Endothelial cell of umbilical vein (primary cell): ENCODE measurements at regions not wholly inside any gene's neighbourhood (a gene's known extent, or its start where the extent isn't known, plus 50 kb on each side); places are given as distances from the start of the nearest gene placed in this dataset.

ENCODE experiments used
- BruUV-seq: library from RNA; stranded (reverse); fragments of 400-500 nt; replicated peaks from 2 replicates; lab custom pipeline; 2021; lab: Mats Ljungman, UMichigan
- CTCF ChIA-PET: fragments of 300-600, 350-600 bp; sonication (Branson Sonifier 250); formaldehyde crosslinking; loops from one replicate; lab custom pipeline; 2021; ENCODE audit warnings: antibody characterized with exemption, inconsistent platforms; lab: Charles Lee
- POLR2A ChIA-PET: fragments of 300-600, 350-600 bp; sonication (Branson Sonifier 250); formaldehyde crosslinking; loops from one replicate; lab custom pipeline; 2021; ENCODE audit warnings: antibody characterized with exemption, inconsistent platforms; lab: Charles Lee
- DNase-seq: peaks from one replicate; pipeline ENCODE4 v3.0.0-alpha.2; 2011; ENCODE audit warnings: low read depth, low spot score
- FAIRE-seq: peaks from 2 replicates; lab custom pipeline; 2011; peaks lifted over from hg19 to GRCh38; lab: Jason Lieb, UNC
- H2AFZ ChIP-seq: 2 replicates; pipeline ENCODE4 v1.6.0; 2012; ENCODE audit warnings: low read depth, low read length, control low read depth, inconsistent platforms
- H3K27ac ChIP-seq: 2 replicates; pipeline ENCODE4 v1.5.1; 2011; ENCODE audit warnings: low read depth, mild to moderate bottlenecking, control low read depth, low read length, moderate library complexity; ENCODE audit not compliant: insufficient read depth
- H3K27me3 ChIP-seq, 2 experiments: 2 replicates each; pipeline versions ENCODE4 v1.6.0 to v1.6.1; 2011; ENCODE audit warnings: low read length in 2 of 2, mixed read lengths in 1 of 2; ENCODE audit not compliant: control insufficient read depth in 2 of 2, insufficient read depth in 2 of 2
- H3K36me3 ChIP-seq, 2 experiments: 2 replicates in 1 of 2; 3 replicates in 1 of 2; pipeline ENCODE4 v1.5.1; 2011; ENCODE audit warnings: low read length in 2 of 2, mild to moderate bottlenecking in 1 of 2, moderate library complexity in 1 of 2; ENCODE audit not compliant: control insufficient read depth in 2 of 2, insufficient read depth in 2 of 2; ENCODE audit errors: extremely low read depth in 1 of 2
- H3K4me1 ChIP-seq: 3 replicates; pipeline ENCODE4 v1.5.1; 2011; ENCODE audit warnings: mild to moderate bottlenecking, low read length; ENCODE audit not compliant: control insufficient read depth, insufficient read depth; ENCODE audit errors: extremely low read depth
- H3K4me2 ChIP-seq: 2 replicates; pipeline ENCODE4 v1.6.1; 2011; ENCODE audit warnings: low read length, control low read depth, mixed read lengths; ENCODE audit not compliant: insufficient read depth
- H3K4me3 ChIP-seq, 3 experiments: fragments of 200-600 bp in 1 of 3; sonication (generic), shearing (Covaris generic) in 1 of 3; replicated peaks in 1 of 3; 2 replicates each; pipeline ENCODE4 v1.5.1; 2011 to 2016; ENCODE audit warnings: control low read depth in 3 of 3, low read length in 3 of 3, mild to moderate bottlenecking in 2 of 3, inconsistent platforms in 1 of 3, low read depth in 1 of 3, moderate library complexity in 1 of 3; ENCODE audit not compliant: insufficient read depth in 1 of 3
- H3K79me2 ChIP-seq: 2 replicates; pipeline ENCODE4 v1.6.0; 2012; ENCODE audit warnings: low read length, inconsistent platforms; ENCODE audit not compliant: control insufficient read depth, insufficient read depth
- H3K9ac ChIP-seq: replicated peaks from 2 replicates; pipeline ENCODE3; 2011; ENCODE audit warnings: low read length, control low read depth; ENCODE audit not compliant: insufficient read depth; ENCODE audit errors: extremely low read depth
- H3K9me1 ChIP-seq: replicated peaks from 3 replicates; pipeline ENCODE4 v1.6.0; 2011; ENCODE audit warnings: mild to moderate bottlenecking, low read length; ENCODE audit not compliant: control insufficient read depth, insufficient read depth; ENCODE audit errors: extremely low read depth
- H3K9me3 ChIP-seq: replicated peaks from 2 replicates; pipeline ENCODE4 v1.5.1; 2012; ENCODE audit warnings: low read length, inconsistent platforms; ENCODE audit not compliant: control insufficient read depth, insufficient read depth
- H4K20me1 ChIP-seq: replicated peaks from 2 replicates; pipeline ENCODE3; 2011; ENCODE audit warnings: mild to moderate bottlenecking, low read length; ENCODE audit not compliant: control insufficient read depth, insufficient read depth; ENCODE audit errors: extremely low read depth
- EZH2 ChIP-seq: IDR thresholded peaks from 2 replicates; pipeline ENCODE4 v1.6.1; 2012; ENCODE audit warnings: borderline replicate concordance, low read depth, mild to moderate bottlenecking, moderate library complexity, low read length, inconsistent platforms; ENCODE audit not compliant: severe bottlenecking
- FOS ChIP-seq: IDR thresholded peaks from 2 replicates; pipeline ENCODE4 v1.6.1; 2011; ENCODE audit warnings: mild to moderate bottlenecking, low read length, moderate library complexity, borderline replicate concordance; ENCODE audit not compliant: insufficient read depth
- GATA2 ChIP-seq: IDR thresholded peaks from 2 replicates; pipeline ENCODE4 v1.7.0; 2011; ENCODE audit warnings: low read depth, mild to moderate bottlenecking, moderate library complexity, mixed read lengths, low read length; ENCODE audit not compliant: insufficient read length, insufficient read depth
- JUN ChIP-seq: IDR thresholded peaks from 2 replicates; pipeline ENCODE4 v1.6.1; 2011; ENCODE audit warnings: borderline replicate concordance, low read depth; ENCODE audit not compliant: insufficient read length, insufficient read depth
- MYC ChIP-seq: IDR thresholded peaks from one replicate; pipeline ENCODE4 v1.6.1; 2011; ENCODE audit warnings: mild to moderate bottlenecking, low read depth, low read length
- POLR2A ChIP-seq: IDR thresholded peaks from 2 replicates; pipeline ENCODE4 v1.6.1; 2012; ENCODE audit warnings: low read depth, mild to moderate bottlenecking, control low read depth, low read length
- POLR2AphosphoS5 ChIP-seq: IDR thresholded peaks from 2 replicates; pipeline ENCODE4 v1.6.1; 2012; ENCODE audit warnings: low read depth, mild to moderate bottlenecking, control low read depth, low read length, moderate library complexity; ENCODE audit not compliant: insufficient read depth
- dilution Hi-C: fragments of 300-500 bp; cut with MboI; formaldehyde crosslinking; loops from one replicate; pipeline ENCODE4 v1.15.0; 2019; ENCODE audit warnings: low sequenced_read_pairs; ENCODE audit not compliant: extremely low pct_ligation_motif_present
- intact Hi-C: fragments of 100-400 bp; cut with micrococcal nuclease; formaldehyde crosslinking; loops from one replicate; pipeline ENCODE4 v1.10.0; 2022
- TF ChIP-seq, protein P1 (sequence below): IDR thresholded peaks from 2 replicates; pipeline ENCODE4 v1.6.1; 2011; ENCODE audit not compliant: insufficient read depth, insufficient read length
- TF ChIP-seq, protein P2 (sequence below), 2 donors: IDR thresholded peaks; 1 replicate in 1 of 2; 2 replicates in 1 of 2; pipeline ENCODE4 v1.5.1; 2011; ENCODE audit warnings: low read length in 2 of 2, mild to moderate bottlenecking in 2 of 2, moderate library complexity in 2 of 2, control low read depth in 1 of 2, inconsistent platforms in 1 of 2, low read depth in 1 of 2; ENCODE audit not compliant: insufficient read depth in 1 of 2; ENCODE audit errors: extremely low read depth in 1 of 2

- no peak overlapping the region for H3K4me3 ChIP-seq
- no peak for FAIRE-seq
- no peak overlapping the region for H3K4me2 ChIP-seq
- no peaks in the 10 kb centered on the region for H3K36me3 ChIP-seq
- H3K9me1 ChIP-seq: no peaks in the 10 kb centered on the region
- intact Hi-C loops (no loop called here), dilution Hi-C loops (no loop called here)
- no peaks in the 10 kb centered on the region for H3K79me2 ChIP-seq
- H3K9ac ChIP-seq: no peak overlapping the region
- no peaks in the 10 kb centered on the region for H3K9me3 ChIP-seq
- H3K27ac ChIP-seq: no peak overlapping the region
- no peaks in the 10 kb centered on the region for H3K27me3 ChIP-seq
- CTCF ChIA-PET: no interaction called here
- H2AFZ ChIP-seq: no peak overlapping the region
- no TSS peak for BruUV-seq
- no peak for TF ChIP-seq POLR2AphosphoS5
- TF ChIP-seq EZH2: no peak
- TF ChIP-seq MYC: no peak
- TF ChIP-seq, protein P1, sequence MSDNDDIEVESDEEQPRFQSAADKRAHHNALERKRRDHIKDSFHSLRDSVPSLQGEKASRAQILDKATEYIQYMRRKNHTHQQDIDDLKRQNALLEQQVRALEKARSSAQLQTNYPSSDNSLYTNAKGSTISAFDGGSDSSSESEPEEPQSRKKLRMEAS: no peak
- no peak for TF ChIP-seq JUN
- no peak for TF ChIP-seq GATA2
- TF ChIP-seq, protein P2, sequence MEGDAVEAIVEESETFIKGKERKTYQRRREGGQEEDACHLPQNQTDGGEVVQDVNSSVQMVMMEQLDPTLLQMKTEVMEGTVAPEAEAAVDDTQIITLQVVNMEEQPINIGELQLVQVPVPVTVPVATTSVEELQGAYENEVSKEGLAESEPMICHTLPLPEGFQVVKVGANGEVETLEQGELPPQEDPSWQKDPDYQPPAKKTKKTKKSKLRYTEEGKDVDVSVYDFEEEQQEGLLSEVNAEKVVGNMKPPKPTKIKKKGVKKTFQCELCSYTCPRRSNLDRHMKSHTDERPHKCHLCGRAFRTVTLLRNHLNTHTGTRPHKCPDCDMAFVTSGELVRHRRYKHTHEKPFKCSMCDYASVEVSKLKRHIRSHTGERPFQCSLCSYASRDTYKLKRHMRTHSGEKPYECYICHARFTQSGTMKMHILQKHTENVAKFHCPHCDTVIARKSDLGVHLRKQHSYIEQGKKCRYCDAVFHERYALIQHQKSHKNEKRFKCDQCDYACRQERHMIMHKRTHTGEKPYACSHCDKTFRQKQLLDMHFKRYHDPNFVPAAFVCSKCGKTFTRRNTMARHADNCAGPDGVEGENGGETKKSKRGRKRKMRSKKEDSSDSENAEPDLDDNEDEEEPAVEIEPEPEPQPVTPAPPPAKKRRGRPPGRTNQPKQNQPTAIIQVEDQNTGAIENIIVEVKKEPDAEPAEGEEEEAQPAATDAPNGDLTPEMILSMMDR (IDR thresholded peaks at IDR 0.05; ENCODE audit: extremely low read depth in 1 of 2, insufficient read depth in 1 of 2, low read depth in 1 of 2, low read length in 2 of 2): no peak
- TF ChIP-seq FOS: no peak
- no peak for TF ChIP-seq POLR2A
- no peaks in the 10 kb centered on the region for H4K20me1 ChIP-seq
- H3K4me1 ChIP-seq: no peaks in the 10 kb centered on the region
- no peak for DNase-seq
- POLR2A ChIA-PET: no interaction called here
Measured at GRCh38 chr10:60495338-60496055, 105.8 kb upstream of the ANK3 start.
